Body of pancreas (tissue), 4 donors: ENCODE measurements at regions not wholly inside any gene's neighbourhood (a gene's known extent, or its start where the extent isn't known, plus 50 kb on each side); places are given as distances from the start of the nearest gene placed in this dataset.

ENCODE experiments used
- CTCF ChIP-seq, 7 experiments: fragments of 450-650 bp in 4 of 7; fragments of 200-600 bp in 3 of 7; sonication (generic) in 3 of 7; IDR thresholded peaks; one replicate each; pipeline ENCODE4 v1.5.1; 2016 to 2019; ENCODE audit warnings: antibody characterized with exemption in 7 of 7
- POLR2A ChIP-seq, 3 donors: fragments of 450-650 bp; IDR thresholded peaks; one replicate each; pipeline ENCODE4 v1.6.1; 2016; ENCODE audit warnings: antibody characterized with exemption in 3 of 3, mild to moderate bottlenecking in 2 of 3

GRCh38 chr20:52918311-52918710 lies 53.8 kb upstream of the TSHZ2 start:
- TF ChIP-seq POLR2A (IDR thresholded peaks at IDR 0.05) (no peak), CTCF (IDR thresholded peaks at IDR 0.05) (no peak)
